ENCODE measurements at regions not wholly inside any gene's neighbourhood (a gene's known extent, or its start where the extent isn't known, plus 50 kb on each side); places are given as distances from the start of the nearest gene placed in this dataset.
A peak's percentile ranks its signal among the peaks of the same experiment; 100 is the strongest.

DNA sequence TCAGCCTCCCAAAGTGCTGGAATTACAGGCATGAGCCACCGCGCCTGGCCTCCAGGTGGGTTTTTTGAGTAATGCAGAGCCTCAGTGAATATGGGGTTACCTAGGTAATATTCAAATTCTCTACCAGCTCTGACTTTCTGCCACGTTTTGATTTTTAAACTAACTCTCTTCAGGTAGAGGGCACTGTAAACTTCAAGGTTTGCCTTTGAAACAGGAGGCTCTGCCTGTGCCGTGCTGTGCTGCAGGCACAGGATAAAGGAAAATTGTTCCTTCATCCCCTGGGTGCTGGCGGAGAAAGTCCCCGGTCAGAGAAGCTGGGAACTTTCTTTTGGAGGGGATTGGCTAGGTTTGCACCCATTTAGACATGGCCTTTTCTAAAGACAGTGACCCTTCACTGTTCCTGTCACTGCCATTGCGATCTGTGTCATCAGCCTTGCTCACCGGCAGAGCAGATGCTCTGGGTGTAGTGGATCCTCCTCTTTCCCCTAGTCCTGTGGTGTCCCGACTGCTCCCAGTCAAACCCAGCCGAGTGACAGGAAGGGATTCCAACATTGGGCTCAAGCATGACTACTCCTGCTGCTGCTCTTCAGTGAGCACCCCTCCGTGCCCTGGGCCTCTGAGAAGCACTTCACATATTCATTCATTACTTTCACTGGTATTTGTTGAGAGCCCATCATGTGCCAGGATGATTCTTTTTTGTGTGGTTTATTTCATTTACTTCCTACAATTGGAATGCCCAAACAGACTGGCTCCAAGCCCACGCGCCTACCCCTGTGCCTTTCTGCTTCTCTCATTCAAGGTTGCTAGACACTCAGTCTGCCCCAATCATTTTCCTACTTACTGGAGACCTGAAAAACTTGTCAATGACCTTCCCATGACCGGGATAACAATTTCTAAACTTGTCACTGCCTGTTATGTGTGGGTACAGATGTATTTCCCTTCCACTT is 103.6 kb downstream of the TMEM30B start:
- H3K9me3 ChIP-seq (ENCODE audit: low read depth) = no peaks in the 10 kb centered on the region
- no peaks in the 10 kb centered on the region for H3K4me1 ChIP-seq (ENCODE audit: low read depth)
- DNase-seq (ENCODE audit: low read depth in 1 of 2, low spot score in 1 of 2) = no peak
- no peaks in the 10 kb centered on the region for H3K27me3 ChIP-seq
- TF ChIP-seq CTCF (IDR thresholded peaks at IDR 0.05; ENCODE audit: low read depth, low read length) = no peak
- no peak overlapping the region for H3K4me3 ChIP-seq
- no peaks in the 10 kb centered on the region for H3K36me3 ChIP-seq
- H3K27ac ChIP-seq = no peak overlapping the region

- Histone ChIP-seq H3K27ac (no peak overlapping the region), H3K27me3 (no peaks in the 10 kb centered on the region), H3K36me3 (no peaks in the 10 kb centered on the region), H3K9me3 (ENCODE audit: low read depth) (no peaks in the 10 kb centered on the region), H3K4me1 (ENCODE audit: low read depth) (no peaks in the 10 kb centered on the region), H3K4me3 (no peak overlapping the region)
- TF ChIP-seq CTCF (IDR thresholded peaks at IDR 0.05; ENCODE audit: low read depth, low read length) = no peak
- DNase-seq (ENCODE audit: low read depth in 1 of 2, low spot score in 1 of 2) = peak in 1 of 2 donors; percentile 48
Measured at GRCh38 chr14:61176686-61177085, 104.5 kb downstream of the TMEM30B start.

DNA sequence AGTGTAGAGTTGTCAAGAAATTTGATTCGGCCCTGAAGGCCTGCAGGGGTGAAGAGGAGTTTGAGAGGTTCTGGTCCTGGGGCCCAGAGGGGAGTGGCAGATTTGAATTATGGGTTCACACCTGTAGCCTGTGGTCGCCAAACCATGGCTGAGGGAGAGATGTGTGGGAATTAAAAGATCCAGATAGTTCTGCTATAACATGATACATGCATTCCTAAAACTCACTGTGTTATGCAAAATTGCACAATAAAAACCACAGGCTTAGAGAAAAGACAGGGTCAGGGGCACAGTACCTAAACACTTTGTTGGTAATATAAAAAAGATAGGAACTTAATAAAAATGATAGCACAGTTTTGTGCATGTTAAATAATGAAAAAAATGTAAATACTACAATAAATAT is 106.2 kb downstream of the TMEM30B start:
- Histone ChIP-seq H3K27ac (no peak overlapping the region), H3K4me1 (ENCODE audit: low read depth) (no peaks in the 10 kb centered on the region), H3K36me3 (no peaks in the 10 kb centered on the region), H3K4me3 (no peak overlapping the region), H3K9me3 (ENCODE audit: low read depth) (no peaks in the 10 kb centered on the region), H3K27me3 (no peaks in the 10 kb centered on the region)
- DNase-seq (ENCODE audit: low read depth in 1 of 2, low spot score in 1 of 2) = peak in 1 of 2 donors; percentile 63
- no peak for TF ChIP-seq CTCF (IDR thresholded peaks at IDR 0.05; ENCODE audit: low read depth, low read length)

DNA sequence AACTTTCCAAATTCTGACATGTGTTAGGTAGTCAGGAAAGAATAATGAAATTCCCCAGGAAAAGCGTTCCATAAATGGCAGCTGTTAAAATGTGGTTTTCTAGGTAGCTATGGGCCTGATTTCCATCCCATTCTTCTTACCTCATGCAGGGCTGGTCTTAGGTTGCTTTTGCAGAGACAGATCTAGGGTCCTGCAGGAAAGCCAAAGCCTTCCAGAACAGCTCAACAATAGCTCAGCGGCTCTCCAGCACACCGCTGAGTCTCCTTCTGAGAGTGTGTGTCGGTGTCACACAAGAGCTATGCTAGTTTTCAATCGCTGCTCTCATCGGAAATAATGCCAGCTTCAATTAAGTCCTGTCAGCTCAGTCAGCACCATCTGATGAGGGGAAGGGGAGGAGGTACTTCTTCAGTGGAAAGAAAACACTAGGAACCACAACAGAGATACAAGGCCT is 106.7 kb downstream of the TMEM30B start:
- H3K27ac ChIP-seq = no peak overlapping the region
- no peaks in the 10 kb centered on the region for H3K36me3 ChIP-seq
- no peaks in the 10 kb centered on the region for H3K27me3 ChIP-seq
- no peaks in the 10 kb centered on the region for H3K9me3 ChIP-seq (ENCODE audit: low read depth)
- no peak for TF ChIP-seq CTCF (IDR thresholded peaks at IDR 0.05; ENCODE audit: low read depth, low read length)
- no peak overlapping the region for H3K4me3 ChIP-seq
- H3K4me1 ChIP-seq (ENCODE audit: low read depth) = no peaks in the 10 kb centered on the region
- no peak for DNase-seq (ENCODE audit: low read depth in 1 of 2, low spot score in 1 of 2)

- Histone ChIP-seq H3K27ac (no peak overlapping the region), H3K36me3 (no peaks in the 10 kb centered on the region), H3K4me1 (ENCODE audit: low read depth) (no peaks in the 10 kb centered on the region), H3K27me3 (no peaks in the 10 kb centered on the region), H3K4me3 (no peak overlapping the region), H3K9me3 (ENCODE audit: low read depth) (no peaks in the 10 kb centered on the region)
- no peak for DNase-seq (ENCODE audit: low read depth in 1 of 2, low spot score in 1 of 2)
- no peak for TF ChIP-seq CTCF (IDR thresholded peaks at IDR 0.05; ENCODE audit: low read depth, low read length)
Measured at GRCh38 chr14:61171727-61172126, 109.4 kb downstream of the TMEM30B start.

Data from cardiac muscle cell (in vitro differentiated cells and primary cell).